ENCODE measurements at regions not wholly inside any gene's neighbourhood (a gene's known extent, or its start where the extent isn't known, plus 50 kb on each side); places are given as distances from the start of the nearest gene placed in this dataset.

DNA sequence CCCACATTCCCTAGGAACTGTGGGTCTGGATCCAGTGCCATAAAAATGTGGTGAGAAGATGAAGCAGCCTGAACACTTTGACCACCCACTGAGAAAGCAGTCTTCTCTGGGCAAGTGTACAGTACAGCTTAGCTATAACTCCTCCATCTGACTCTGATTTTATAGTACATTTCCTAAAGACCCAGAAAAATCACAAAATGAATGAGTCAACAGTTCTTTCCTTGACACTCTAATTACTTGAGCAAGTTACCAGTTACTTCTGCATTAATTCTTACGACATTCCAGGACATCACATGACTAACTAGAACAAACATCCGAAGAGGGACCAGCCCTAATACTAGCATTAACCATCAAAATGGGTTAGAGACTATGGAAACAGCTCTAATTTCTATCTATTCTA lies 148.1 kb upstream of the PEX5L start:
- FAIRE-seq (no peak), DNase-seq (ENCODE audit: insufficient read length, low spot score) (no peak)

DNA sequence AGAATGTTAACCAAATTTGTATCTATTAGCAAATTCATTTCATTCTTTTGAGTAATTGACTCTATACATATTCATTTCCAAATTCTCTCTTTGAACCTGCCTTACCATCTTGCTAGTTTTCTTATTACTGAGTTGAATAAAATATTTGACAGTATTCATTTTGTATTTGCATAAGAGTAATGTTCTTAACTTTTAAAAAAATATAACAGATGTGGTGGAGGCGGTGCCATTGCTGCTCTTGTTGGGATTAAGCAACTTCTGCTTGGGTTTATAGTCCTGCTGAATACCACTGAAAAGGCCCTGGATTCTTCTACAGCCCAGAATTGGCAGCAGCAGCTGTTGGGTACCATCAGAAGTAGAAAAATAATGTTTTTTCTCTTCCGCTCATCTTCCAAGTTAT lies 148.9 kb upstream of the PEX5L start:
- no peak for DNase-seq (ENCODE audit: insufficient read length, low spot score)
- FAIRE-seq: no peak

DNA sequence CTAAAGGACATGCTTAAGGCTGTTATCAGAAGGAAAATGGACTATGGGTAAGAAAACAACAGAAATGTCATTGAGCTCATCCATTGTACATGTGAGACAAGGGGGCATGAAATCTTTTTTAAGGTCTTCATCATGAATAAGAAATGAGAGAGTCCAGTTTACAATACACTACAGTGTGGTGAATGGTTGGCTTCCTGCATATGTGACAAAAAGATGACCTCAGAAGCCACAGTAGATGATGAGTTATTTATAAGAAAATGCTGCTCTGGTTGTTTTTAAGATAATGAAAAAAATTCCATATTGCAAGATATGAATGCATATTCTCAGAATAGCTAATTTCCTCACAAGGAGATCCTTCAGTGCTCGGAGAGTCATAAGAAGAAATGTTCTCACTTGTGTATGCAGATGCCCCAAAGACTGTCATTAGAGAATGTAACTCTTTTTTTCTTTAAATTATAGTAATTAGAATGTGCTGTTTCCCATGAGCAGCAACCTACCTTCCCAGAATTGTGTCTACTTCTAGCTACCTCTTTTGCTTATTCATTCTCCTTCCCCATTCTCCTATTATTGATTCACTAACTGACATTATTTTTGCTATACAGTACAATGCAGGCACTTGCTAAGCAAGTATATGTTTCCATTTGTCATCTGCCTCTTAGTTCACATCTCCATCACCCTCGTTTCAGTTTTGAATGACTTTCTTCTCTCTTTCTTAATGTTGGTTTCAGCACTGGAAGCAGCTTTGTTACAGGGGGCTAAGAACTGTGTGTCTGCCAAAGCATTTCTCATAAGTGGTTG lies 152.0 kb upstream of the PEX5L start:
- peak; percentile 51 for FAIRE-seq
- no peak for DNase-seq (ENCODE audit: insufficient read length, low spot score)

DNA sequence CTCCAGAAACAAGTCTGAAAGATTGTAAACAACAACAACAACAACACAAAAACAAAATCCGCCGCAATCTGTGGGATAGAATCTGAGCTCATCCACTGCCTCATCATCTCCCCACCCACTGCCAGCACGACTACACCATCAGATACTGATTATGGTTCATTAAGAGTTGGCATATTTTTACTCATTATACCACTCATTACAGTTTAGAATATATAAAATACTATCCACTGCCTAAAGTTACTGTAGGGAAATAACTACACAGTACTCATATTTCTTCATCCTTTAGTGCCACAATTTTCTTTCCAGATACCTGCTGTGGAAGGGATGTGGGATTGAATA lies 152.5 kb upstream of the PEX5L start:
- no peak for DNase-seq (ENCODE audit: insufficient read length, low spot score)

DNA sequence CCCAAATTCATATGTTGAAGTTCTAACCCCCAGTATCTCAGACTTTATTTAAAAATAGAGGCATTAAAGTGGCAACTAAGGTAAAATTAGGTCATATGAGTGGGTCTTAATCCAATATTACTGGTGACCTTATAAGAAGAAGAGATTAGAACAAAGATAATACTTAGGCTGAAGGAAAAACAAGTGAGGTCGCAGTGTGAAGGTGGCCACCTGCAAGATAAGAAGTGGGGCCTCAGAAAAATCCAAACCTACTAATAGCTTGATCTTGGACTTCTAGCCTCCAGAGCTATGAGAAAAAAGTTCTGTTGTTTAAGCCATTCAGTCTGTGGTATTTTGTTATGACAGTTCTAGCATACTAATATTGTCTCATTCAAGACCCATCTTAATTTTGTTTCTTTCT lies 159.9 kb upstream of the PEX5L start:
- no peak for FAIRE-seq
- no peak for DNase-seq (ENCODE audit: insufficient read length, low spot score)

More for the DNA sequence above, 152.5 kb upstream of the PEX5L start:
- no peak for FAIRE-seq

DNA sequence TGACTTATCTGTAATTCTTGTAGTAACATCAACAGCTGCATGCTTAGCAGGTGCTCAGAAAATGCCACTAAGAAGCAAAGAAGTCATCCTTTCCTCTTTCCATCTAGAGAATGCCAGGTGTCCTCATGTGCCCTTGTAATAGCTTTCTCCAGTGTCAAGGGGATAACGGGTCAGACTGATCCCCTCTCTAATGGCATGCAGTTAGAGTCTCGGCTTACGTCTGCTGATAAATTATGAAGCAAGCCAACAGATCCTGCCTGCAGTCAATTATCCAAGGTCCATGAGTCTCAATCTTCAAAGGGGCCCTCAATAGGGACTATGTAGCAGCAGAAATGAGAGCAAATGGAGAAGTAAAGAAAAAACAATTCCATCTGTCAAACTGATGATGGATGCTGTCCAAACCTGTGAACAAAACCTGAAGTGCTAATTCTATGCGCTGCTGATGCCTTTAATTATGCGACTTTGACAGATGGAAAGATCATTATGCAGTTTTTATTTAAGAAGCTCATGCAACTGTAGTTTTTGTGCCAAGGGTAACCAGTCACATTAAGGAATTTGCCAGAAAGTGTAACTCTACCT lies 162.8 kb upstream of the PEX5L start:
- FAIRE-seq (no peak), DNase-seq (ENCODE audit: insufficient read length, low spot score) (no peak)

DNA sequence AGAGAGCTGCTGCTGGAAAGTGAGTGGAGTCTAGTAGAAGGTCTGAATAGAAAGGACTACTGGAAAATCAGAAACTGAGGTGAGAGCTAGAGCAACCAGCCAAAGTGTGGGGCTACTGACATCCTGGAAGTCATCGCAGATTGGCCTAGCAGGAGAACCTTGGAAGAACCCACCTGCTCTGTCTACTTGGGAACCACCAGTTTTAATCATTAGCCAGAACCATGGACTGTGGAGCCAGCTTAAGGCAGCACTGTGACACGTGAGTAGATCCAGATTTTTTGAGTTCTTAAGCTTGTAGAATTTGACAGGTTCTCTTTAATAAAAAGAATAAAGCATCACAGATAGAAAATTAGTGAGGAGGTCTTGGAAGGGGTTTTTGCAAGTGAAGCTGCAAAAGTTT lies 179.1 kb upstream of the PEX5L start:
- no peak for FAIRE-seq
- no peak for DNase-seq (ENCODE audit: insufficient read length, low spot score)

DNA sequence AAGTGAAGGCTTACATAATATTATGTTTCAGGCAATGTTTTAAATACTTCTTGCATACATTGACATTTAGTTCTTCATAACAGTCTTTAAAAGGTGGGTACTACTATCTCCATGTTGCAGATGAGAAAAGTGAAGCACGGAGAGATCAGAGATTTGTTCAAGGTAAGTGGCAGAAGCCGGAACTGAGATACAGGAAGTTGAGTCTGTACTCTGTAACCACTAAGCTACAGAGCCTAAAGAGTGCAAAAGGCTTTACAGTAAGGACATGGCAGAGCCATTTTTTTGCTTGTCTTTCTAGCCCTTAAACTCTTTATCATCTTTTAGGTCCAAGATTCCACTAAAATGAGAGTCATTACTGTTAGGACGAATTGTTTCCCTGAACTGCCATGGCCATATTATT lies 186.5 kb upstream of the PEX5L start:
- FAIRE-seq (no peak), DNase-seq (ENCODE audit: insufficient read length, low spot score) (no peak)

DNA sequence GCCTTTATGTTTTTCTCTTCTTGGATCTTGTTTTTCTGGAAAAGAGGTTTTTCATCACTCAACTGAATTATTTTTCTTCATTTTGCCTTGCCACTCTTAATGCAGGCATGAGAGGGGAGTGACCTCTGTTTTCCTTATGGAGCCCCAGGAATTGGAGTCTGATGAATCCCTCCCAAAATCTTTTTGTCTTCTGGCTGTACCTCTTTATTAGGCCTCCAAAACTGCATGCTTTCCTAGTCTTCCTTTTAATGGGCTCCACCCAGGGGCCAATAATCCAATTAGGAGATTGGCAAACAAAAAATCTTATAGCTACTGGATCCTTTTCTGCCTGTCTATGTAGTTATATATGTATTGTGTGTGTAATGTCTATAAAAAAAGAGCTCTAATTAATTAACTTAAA lies 192.4 kb upstream of the PEX5L start:
- no peak for FAIRE-seq
- no peak for DNase-seq (ENCODE audit: insufficient read length, low spot score)

DNA sequence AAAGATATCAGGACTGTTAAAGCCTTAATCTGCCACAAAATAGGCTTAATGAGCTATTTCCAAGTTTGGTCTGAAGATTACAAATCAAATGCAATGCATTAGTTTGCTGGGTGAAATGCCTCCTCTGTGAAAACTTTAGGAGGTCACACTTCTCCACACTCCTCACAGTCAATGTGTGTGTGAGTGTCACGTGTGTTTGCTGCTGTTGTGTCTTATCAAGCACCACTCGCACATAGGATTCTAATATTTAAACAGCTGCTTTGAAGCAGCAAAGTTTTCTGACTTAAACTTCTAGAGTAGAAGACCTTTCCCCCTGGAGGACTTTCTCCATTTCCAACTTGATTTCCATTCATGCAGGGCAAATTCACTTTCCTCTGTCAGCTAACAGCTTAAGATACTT lies 203.2 kb upstream of the PEX5L start:
- DNase-seq (ENCODE audit: insufficient read length, low spot score): no peak
- FAIRE-seq: no peak

DNA sequence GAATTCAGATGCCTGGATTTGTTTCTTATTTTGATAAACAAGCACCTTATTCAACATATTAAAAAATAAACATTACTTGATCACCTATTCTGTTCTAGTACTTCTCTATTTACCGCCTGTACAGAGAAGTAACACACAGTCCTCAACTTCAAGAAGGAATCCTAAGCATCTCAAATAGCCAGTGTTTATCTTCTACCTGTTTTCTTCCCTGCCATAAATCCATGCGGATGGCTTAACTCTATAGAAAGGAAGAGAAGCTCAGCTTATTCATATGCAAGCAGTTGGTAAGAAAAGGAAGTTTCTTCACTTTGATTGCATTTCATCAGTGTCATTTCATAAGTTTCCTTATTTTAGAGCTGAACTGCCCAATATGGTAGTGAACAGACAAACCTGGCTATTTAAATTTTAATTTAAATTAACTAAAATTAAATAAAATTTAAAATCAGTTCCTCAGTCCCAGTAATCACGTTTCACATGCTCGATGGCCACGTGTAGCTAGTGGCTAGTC lies 210.0 kb upstream of the PEX5L start:
- FAIRE-seq (no peak), DNase-seq (ENCODE audit: insufficient read length, low spot score) (no peak)

DNA sequence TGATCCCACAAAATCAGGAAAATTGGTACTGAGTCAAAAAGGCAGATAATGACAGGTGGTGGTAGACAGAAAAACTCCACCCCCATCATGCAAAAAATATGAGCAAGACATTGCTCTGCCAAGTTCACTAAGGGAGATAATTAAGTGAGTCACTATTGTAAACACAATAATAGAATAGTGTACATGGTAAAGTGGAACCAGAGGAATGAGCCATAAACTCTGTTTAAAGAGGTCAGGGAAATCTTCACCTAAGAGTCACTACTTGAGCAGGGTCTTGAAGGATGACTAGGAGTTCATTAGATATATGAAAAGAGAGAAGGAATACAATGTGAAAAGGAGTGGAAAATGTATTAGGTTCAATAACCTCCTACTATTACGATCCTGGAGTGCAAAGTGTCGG lies 213.4 kb upstream of the PEX5L start:
- FAIRE-seq: peak; percentile 21
- DNase-seq (ENCODE audit: insufficient read length, low spot score): no peak

DNA sequence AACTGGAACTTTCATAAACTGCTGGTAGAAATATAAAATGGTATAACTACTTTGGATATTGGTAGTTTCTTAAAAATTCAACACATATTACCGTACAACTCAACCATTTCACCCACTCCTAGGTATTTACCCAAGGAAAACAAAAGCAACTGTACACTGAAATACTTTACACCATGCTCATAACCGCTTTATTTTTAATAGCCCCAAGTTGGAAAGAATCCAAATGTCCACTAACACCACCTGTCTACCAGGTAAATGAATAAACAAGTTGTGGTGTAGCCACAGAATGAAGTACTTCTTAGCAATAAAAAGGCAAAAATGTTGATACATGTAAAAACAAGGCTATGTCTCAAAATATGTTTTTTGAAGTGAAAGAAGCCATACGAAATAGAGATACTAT lies 215.9 kb upstream of the PEX5L start:
- DNase-seq (ENCODE audit: insufficient read length, low spot score) (no peak), FAIRE-seq (no peak)

DNA sequence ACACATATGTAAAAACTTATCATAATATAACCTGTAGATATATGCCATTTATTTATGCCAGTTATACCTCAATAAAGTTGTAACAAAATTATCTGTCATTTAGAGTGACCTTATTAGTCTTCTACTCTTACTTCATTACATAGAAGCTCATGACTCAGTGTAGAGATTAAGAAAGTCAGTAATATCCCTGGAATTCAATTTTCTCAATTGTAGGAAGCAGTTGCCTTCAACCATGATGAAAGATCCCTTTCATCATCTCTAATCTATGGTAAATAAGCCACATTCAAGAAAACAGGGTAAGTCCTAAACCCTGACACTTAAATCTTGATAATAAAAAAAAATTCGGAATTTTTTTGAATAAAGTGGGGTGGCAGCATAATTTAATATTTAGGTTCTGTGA lies 216.5 kb upstream of the PEX5L start:
- DNase-seq (ENCODE audit: insufficient read length, low spot score) (no peak), FAIRE-seq (no peak)

DNA sequence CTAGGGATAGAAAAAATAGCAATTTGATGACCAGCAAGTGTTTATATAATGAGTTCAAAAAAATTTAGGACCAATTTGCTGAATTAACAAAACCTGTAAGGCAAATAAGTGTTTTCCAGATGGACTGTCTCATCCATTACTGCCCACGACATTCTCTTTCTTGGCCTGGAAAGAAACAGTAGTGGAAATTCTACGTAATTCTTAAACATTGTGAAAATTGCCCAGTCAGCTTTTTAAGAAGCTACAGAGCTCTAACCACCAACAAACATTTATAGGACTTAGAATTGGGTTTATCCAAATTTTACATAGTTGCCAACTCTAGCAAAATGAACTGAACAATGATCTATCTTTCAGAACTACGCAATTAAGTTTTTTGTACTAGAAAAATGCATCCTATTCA lies 227.7 kb upstream of the PEX5L start:
- FAIRE-seq (no peak), DNase-seq (ENCODE audit: insufficient read length, low spot score) (no peak)

DNA sequence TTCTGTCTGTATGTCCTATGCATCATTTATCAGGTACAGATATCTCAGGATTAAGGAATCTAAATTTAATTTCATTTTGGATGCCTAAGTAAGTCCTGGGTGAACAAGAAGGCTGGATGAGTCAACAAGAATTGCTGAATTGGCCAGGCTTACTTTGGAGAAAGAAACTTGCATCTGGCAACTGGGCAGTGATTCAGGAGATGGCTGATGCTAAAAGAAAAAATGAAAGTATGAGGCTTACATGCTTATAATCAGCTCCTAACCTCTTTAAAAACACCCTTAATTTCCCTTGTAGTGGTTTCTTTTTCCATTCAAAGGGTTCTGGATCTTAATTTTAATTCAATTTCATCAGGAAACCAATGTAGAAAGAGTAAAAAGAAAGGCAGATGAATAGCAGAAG lies 228.8 kb upstream of the PEX5L start:
- no peak for FAIRE-seq
- DNase-seq (ENCODE audit: insufficient read length, low spot score): no peak

DNA sequence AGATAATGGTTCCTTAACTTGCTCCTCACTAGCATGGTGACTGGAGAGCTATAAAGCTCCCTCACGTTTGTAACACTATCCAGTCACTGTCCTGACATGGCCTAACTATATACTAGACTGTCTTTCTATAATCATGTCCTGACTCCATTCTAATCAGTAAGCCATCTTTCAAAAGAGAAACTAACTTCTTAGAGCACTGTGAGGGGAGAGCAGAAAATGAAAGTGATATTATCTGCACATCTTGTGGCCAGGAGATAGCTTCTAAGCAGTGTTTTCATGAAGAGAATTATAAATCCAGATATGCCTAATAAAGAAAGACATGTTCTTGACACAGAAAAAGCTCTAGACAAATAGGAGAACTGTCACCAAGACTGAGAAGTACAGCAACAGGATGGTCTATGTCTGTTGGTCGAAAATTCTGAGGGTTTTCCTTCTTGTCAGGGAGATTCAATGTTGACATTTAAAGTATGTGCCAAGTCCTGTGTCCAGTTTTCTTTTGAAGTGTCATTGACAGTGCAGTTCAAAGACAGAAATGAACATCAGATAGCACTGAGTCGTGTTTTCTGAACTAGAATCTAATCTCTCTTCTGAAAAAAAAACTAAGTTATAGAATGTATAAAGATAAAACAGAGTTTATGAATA lies 230.6 kb upstream of the PEX5L start:
- DNase-seq (ENCODE audit: insufficient read length, low spot score) (peak; percentile 36), FAIRE-seq (peak; percentile 100)

DNA sequence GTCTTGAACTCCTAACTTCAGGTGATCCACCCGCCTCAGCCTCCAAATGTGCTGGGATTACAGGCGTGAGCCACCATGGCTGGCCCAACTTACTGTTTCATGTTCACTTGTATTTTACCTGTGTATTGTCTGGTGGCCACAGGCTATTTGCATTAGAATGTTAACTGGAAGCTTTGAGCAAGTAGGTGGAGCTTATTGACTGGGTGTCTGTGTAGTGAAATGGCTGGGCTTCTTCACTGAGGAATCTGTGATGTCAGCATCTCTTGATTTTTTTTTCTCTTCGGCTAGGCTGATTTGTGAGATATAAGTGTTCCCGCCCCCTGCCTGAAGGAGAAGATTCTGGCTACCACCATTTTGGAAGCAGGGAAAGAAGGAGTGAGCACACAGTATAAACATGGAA lies 237.8 kb upstream of the PEX5L start:
- FAIRE-seq (no peak), DNase-seq (ENCODE audit: insufficient read length, low spot score) (no peak)

DNA sequence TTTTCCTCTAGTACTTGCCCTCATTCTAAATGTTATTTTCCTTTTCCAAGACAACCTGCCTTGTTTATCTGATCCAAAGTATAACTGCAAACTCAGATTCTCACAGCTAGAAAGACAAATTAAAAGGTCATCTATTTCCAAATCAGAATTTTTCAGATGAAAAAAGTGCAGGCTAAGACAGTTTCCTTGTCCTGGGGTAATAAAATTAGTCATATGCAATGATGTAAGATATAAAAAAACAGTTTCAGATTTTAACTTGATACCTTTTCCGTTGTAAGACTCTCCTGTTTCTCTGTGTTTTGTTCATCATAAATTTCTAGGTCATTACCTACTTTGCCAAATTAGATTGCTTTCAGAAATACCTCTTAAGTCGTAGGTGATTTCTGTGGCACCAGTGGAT lies 238.4 kb upstream of the PEX5L start:
- FAIRE-seq (no peak), DNase-seq (ENCODE audit: insufficient read length, low spot score) (no peak)

DNA sequence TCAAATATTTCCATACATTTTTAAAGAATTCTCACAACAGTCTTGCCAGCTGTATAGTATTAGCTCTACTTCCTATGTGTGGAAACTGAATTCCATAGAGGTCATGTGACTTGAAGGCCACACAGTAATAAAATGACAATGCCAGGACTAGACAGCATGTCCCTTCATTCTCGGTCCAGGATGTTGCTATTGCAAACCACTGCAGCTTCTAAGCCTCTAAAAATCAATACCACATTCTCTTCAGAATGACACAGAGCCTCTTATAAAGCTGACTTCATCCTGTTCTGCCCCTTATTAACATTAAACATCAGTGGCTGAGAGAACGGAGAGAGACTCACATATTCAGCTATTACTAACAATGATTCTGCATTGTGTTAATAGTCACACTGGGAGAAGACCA lies 240.3 kb upstream of the PEX5L start:
- DNase-seq (ENCODE audit: insufficient read length, low spot score) (no peak), FAIRE-seq (no peak)

DNA sequence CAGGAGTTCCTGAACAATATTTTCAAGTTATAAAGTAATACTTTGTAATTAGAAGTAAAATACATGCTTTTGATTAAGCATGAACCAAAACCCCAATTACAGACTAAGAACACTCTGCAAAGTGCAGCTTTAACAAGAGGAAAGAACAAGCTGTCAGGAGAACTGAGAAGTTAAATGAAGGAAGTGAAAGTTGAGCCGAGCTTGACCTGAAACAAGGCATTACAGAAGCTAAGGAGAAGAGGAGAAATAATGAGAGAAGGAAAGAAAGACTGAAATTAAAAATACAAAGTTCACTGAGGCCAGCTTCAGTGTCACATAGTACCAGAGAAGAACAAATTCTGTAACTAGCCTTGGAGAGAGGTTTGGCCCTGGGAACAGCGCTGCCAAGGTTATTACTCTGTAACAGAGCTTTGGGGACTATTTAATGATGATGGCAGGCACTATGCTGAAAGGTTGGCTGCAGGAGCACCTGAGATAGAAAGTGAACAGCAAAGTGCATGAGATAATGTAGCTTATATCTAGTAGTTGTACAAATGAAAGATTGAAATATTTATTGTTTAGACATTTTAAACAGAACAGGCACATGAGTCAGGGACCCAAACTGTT lies 241.9 kb upstream of the PEX5L start:
- peak; percentile 16 for DNase-seq (ENCODE audit: insufficient read length, low spot score)

DNA sequence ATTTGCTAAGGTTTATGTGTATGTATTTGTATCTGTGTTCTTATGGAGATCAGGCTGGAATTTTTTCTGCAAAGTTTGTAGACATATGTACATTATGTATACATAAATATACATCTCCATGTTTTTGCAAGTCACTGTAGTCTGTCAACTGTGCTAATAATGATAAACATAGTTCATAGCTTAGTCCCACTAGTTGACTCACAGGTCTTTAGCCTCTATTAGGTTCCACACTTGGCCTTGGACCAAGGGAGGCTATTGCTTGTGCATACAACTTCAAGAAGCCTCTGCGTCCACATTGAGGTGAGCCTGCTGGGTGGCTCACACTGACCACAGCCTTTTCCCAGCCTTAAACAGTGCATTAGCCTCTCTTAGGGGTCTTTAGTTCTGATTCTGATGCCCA lies 243.8 kb upstream of the PEX5L start:
- DNase-seq (ENCODE audit: insufficient read length, low spot score) (no peak), FAIRE-seq (no peak)

More for the DNA sequence above, 241.9 kb upstream of the PEX5L start:
- FAIRE-seq: peak; percentile 99
